Immature natural killer cell (primary cell): ENCODE measurements at regions not wholly inside any gene's neighbourhood (a gene's known extent, or its start where the extent isn't known, plus 50 kb on each side); places are given as distances from the start of the nearest gene placed in this dataset.
A peak's percentile ranks its signal among the peaks of the same experiment; 100 is the strongest.

Experiments
- DNase-seq, 3 donors: peaks; one replicate each; pipeline ENCODE4 v3.0.0; 2022; ENCODE audit warnings: mixed read lengths in 1 of 3
- H3K27ac Mint-ChIP-seq, 6 donors: one replicate each; pipeline ENCODE4 v1.8.0; 2020; ENCODE audit warnings: mixed read lengths in 6 of 6, mild to moderate bottlenecking in 5 of 6, inconsistent platforms in 4 of 6, moderate library complexity in 3 of 6
- H3K27me3 Mint-ChIP-seq, 3 donors: one replicate each; pipeline ENCODE4 v1.8.0; 2020 to 2021; ENCODE audit warnings: low read depth in 3 of 3, mild to moderate bottlenecking in 3 of 3, mixed read lengths in 3 of 3, moderate library complexity in 3 of 3, inconsistent platforms in 1 of 3
- H3K36me3 Mint-ChIP-seq, 3 donors: one replicate each; pipeline ENCODE4 v1.8.0; 2020; ENCODE audit warnings: mixed read lengths in 3 of 3, inconsistent platforms in 2 of 3, mild to moderate bottlenecking in 2 of 3
- H3K4me1 Mint-ChIP-seq, 2 donors: one replicate each; pipeline ENCODE4 v1.8.0; 2020; ENCODE audit warnings: inconsistent platforms in 2 of 2, mild to moderate bottlenecking in 2 of 2, mixed read lengths in 2 of 2, moderate library complexity in 1 of 2
- H3K4me3 Mint-ChIP-seq, 5 donors: one replicate each; pipeline ENCODE4 v1.8.0; 2020; ENCODE audit warnings: mild to moderate bottlenecking in 5 of 5, mixed read lengths in 5 of 5, inconsistent platforms in 3 of 5, moderate library complexity in 3 of 5
- H3K9me3 Mint-ChIP-seq, 6 donors: one replicate each; pipeline ENCODE4 v1.8.0; 2020; ENCODE audit warnings: mild to moderate bottlenecking in 6 of 6, mixed read lengths in 6 of 6, inconsistent platforms in 4 of 6, moderate library complexity in 3 of 6

GRCh38 chr18:25764777-25765176 is 325.6 kb downstream of the SS18 start:
- Mint-ChIP-seq H3K27me3 (peaks cover 0 to 8% (median 6%) of the 10 kb centered on the region in 3 donors), H3K9me3 (peaks cover 0 to 3% (median 0%) of the 10 kb centered on the region in 6 donors), H3K4me1 (no peaks in the 10 kb centered on the region), H3K4me3 (no peak overlapping the region), H3K27ac (no peak overlapping the region), H3K36me3 (no peaks in the 10 kb centered on the region)
- DNase-seq: no peak

GRCh38 chr18:25759111-25759510 is 331.3 kb downstream of the SS18 start:
- no peak overlapping the region for H3K4me3 Mint-ChIP-seq
- H3K9me3 Mint-ChIP-seq: peaks cover 0 to 2% (median 0%) of the 10 kb centered on the region in 6 donors
- peaks cover 0 to 5% (median 4%) of the 10 kb centered on the region in 3 donors for H3K27me3 Mint-ChIP-seq
- H3K27ac Mint-ChIP-seq: no peak overlapping the region
- DNase-seq: no peak
- H3K36me3 Mint-ChIP-seq: no peaks in the 10 kb centered on the region
- H3K4me1 Mint-ChIP-seq: no peaks in the 10 kb centered on the region

GRCh38 chr18:25743646-25744151 is 346.7 kb downstream of the SS18 start:
- H3K27ac Mint-ChIP-seq: no peak overlapping the region
- no peaks in the 10 kb centered on the region for H3K4me1 Mint-ChIP-seq
- H3K9me3 Mint-ChIP-seq: peaks cover 0 to 11% (median under 1%) of the 10 kb centered on the region in 6 donors
- H3K36me3 Mint-ChIP-seq: no peaks in the 10 kb centered on the region
- peaks cover 2 to 10% (median 5%) of the 10 kb centered on the region in 3 donors for H3K27me3 Mint-ChIP-seq
- DNase-seq: no peak
- H3K4me3 Mint-ChIP-seq: no peak overlapping the region

GRCh38 chr18:25739376-25739775 is 351.0 kb downstream of the SS18 start:
- Mint-ChIP-seq H3K27ac (no peak overlapping the region), H3K4me3 (no peak overlapping the region), H3K9me3 (peaks cover 0 to 3% (median 0%) of the 10 kb centered on the region in 6 donors), H3K36me3 (no peaks in the 10 kb centered on the region), H3K4me1 (no peaks in the 10 kb centered on the region), H3K27me3 (peaks cover 3 to 13% (median 8%) of the 10 kb centered on the region in 3 donors)
- DNase-seq: no peak

GRCh38 chr18:25737710-25738311 is 352.6 kb downstream of the SS18 start:
- DNase-seq: no peak
- no peaks in the 10 kb centered on the region for H3K36me3 Mint-ChIP-seq
- peaks cover 0 to 3% (median 0%) of the 10 kb centered on the region in 6 donors for H3K9me3 Mint-ChIP-seq
- no peak overlapping the region for H3K27ac Mint-ChIP-seq
- peaks cover 3 to 10% (median 8%) of the 10 kb centered on the region in 3 donors for H3K27me3 Mint-ChIP-seq
- H3K4me3 Mint-ChIP-seq: no peak overlapping the region
- no peaks in the 10 kb centered on the region for H3K4me1 Mint-ChIP-seq

- Mint-ChIP-seq H3K9me3 (peaks cover 0 to 3% (median 1%) of the 10 kb centered on the region in 6 donors), H3K4me1 (no peaks in the 10 kb centered on the region), H3K4me3 (no peak overlapping the region), H3K27ac (no peak overlapping the region), H3K27me3 (peaks cover 4 to 8% (median 7%) of the 10 kb centered on the region in 3 donors), H3K36me3 (no peaks in the 10 kb centered on the region)
- no peak for DNase-seq
Observed at GRCh38 chr18:25736516-25736915, 353.9 kb downstream of the SS18 start.

GRCh38 chr18:25735459-25735858 is 355.0 kb downstream of the SS18 start:
- DNase-seq: no peak
- Mint-ChIP-seq H3K4me1 (no peaks in the 10 kb centered on the region), H3K27me3 (peaks cover 4 to 12% (median 11%) of the 10 kb centered on the region in 3 donors), H3K4me3 (no peak overlapping the region), H3K36me3 (peaks cover 0 to 3% (median 0%) of the 10 kb centered on the region in 3 donors), H3K9me3 (peaks cover 3 to 11% (median 4%) of the 10 kb centered on the region in 6 donors), H3K27ac (no peak overlapping the region)

- Mint-ChIP-seq H3K27me3 (peaks cover 4 to 11% (median 8%) of the 10 kb centered on the region in 3 donors), H3K4me3 (no peak overlapping the region), H3K9me3 (peaks cover 3 to 16% (median 5%) of the 10 kb centered on the region in 6 donors), H3K4me1 (peaks cover 0 to 2% of the 10 kb centered on the region in 2 donors), H3K27ac (no peak overlapping the region), H3K36me3 (peaks cover 0 to 3% (median 0%) of the 10 kb centered on the region in 3 donors)
- no peak for DNase-seq
Observed at GRCh38 chr18:25734336-25734735, 356.1 kb downstream of the SS18 start.

- peaks cover 0 to 3% (median 0%) of the 10 kb centered on the region in 3 donors for H3K36me3 Mint-ChIP-seq
- peaks cover 3 to 16% (median 5%) of the 10 kb centered on the region in 6 donors for H3K9me3 Mint-ChIP-seq
- H3K4me1 Mint-ChIP-seq: peaks cover 4 to 7% of the 10 kb centered on the region in 2 donors
- no peak overlapping the region for H3K4me3 Mint-ChIP-seq
- peaks cover 2 to 9% (median 8%) of the 10 kb centered on the region in 3 donors for H3K27me3 Mint-ChIP-seq
- no peak for DNase-seq
- H3K27ac Mint-ChIP-seq: no peak overlapping the region
Observed at GRCh38 chr18:25732862-25733261, 357.6 kb downstream of the SS18 start.

GRCh38 chr18:25729072-25729471 is 361.3 kb downstream of the SS18 start:
- Mint-ChIP-seq H3K4me3 (no peak overlapping the region), H3K4me1 (peaks cover 42 to 45% of the 10 kb centered on the region in 2 donors), H3K27me3 (peaks cover 3 to 9% (median 8%) of the 10 kb centered on the region in 3 donors), H3K9me3 (peaks cover 3 to 16% (median 4%) of the 10 kb centered on the region in 6 donors), H3K27ac (no peak overlapping the region), H3K36me3 (peaks cover 0 to 3% (median 0%) of the 10 kb centered on the region in 3 donors)
- no peak for DNase-seq

- H3K4me1 Mint-ChIP-seq: peaks cover 55 to 59% of the 10 kb centered on the region in 2 donors
- H3K27me3 Mint-ChIP-seq: peaks cover 3 to 9% (median 8%) of the 10 kb centered on the region in 3 donors
- H3K4me3 Mint-ChIP-seq: peak overlapping the region; percentile 12 to 67 (median 58)
Observed at GRCh38 chr18:25727281-25727985, 363.0 kb downstream of the SS18 start.

GRCh38 chr18:25726298-25726697 is 364.1 kb downstream of the SS18 start:
- peaks cover 55 to 59% of the 10 kb centered on the region in 2 donors for H3K4me1 Mint-ChIP-seq
- peak overlapping the region; percentile 19 to 87 (median 79) for H3K4me3 Mint-ChIP-seq

More at GRCh38 chr18:25727281-25727985, 363.0 kb downstream of the SS18 start:
- peak overlapping the region; percentile 60 to 90 (median 80) for H3K27ac Mint-ChIP-seq
- DNase-seq: peak; percentile 41 to 54 (median 46)
- H3K9me3 Mint-ChIP-seq: peaks cover 3 to 16% (median 5%) of the 10 kb centered on the region in 6 donors
- peaks cover 0 to 5% (median 3%) of the 10 kb centered on the region in 3 donors for H3K36me3 Mint-ChIP-seq

GRCh38 chr18:25725501-25725900 is 364.9 kb downstream of the SS18 start:
- peaks cover 0 to 5% (median 0%) of the 10 kb centered on the region in 3 donors for H3K36me3 Mint-ChIP-seq
- peaks cover 0 to 10% (median 3%) of the 10 kb centered on the region in 3 donors for H3K27me3 Mint-ChIP-seq
- H3K9me3 Mint-ChIP-seq: peaks cover 0 to 7% (median 5%) of the 10 kb centered on the region in 6 donors
- H3K4me1 Mint-ChIP-seq: peaks cover 55 to 59% of the 10 kb centered on the region in 2 donors
- peak overlapping the region; percentile 24 to 91 (median 79) for H3K27ac Mint-ChIP-seq
- H3K4me3 Mint-ChIP-seq: peak overlapping the region; percentile 19 to 87 (median 79)
- no peak for DNase-seq

More at GRCh38 chr18:25726298-25726697, 364.1 kb downstream of the SS18 start:
- peaks cover 0 to 5% (median 3%) of the 10 kb centered on the region in 3 donors for H3K36me3 Mint-ChIP-seq
- peaks cover 1 to 12% (median 4%) of the 10 kb centered on the region in 6 donors for H3K9me3 Mint-ChIP-seq
- peak overlapping the region; percentile 24 to 91 (median 76) for H3K27ac Mint-ChIP-seq
- peaks cover under 1 to 8% (median 6%) of the 10 kb centered on the region in 3 donors for H3K27me3 Mint-ChIP-seq
- DNase-seq: peak in 1 of 3 donors; percentile 7
